CD1c-positive myeloid dendritic cell (primary cell): ENCODE measurements at regions not wholly inside any gene's neighbourhood (a gene's known extent, or its start where the extent isn't known, plus 50 kb on each side); places are given as distances from the start of the nearest gene placed in this dataset.
"Not testable (repeated sequence)": the region's sequence is repeated elsewhere in the genome, so short reads cannot be mapped to it uniquely, and the experiment has no call there.

Experiments
- DNase-seq: peaks from one replicate; pipeline ENCODE4 v3.0.0-alpha.2; 2016; ENCODE audit errors: extremely low spot score

GRCh38 chr4:156413239-156414135 is 459.8 kb upstream of the CTSO start:
- DNase-seq = no peak

- no peak for DNase-seq
These were observed 457.9 kb upstream of the CTSO start for GRCh38 chr4:156411531-156411930.

GRCh38 chr4:156408749-156409148 is 455.1 kb upstream of the CTSO start:
- DNase-seq = no peak

- no peak for DNase-seq
These were observed 447.7 kb upstream of the CTSO start for GRCh38 chr4:156401371-156401770.

GRCh38 chr4:156396534-156396933 is 442.9 kb upstream of the CTSO start:
- no peak for DNase-seq

GRCh38 chr4:156391325-156391653 is 437.6 kb upstream of the CTSO start:
- no peak for DNase-seq

GRCh38 chr4:156390599-156391324 is 437.1 kb upstream of the CTSO start:
- DNase-seq = no peak

- no peak for DNase-seq
These were observed 435.2 kb upstream of the CTSO start for GRCh38 chr4:156388826-156389225.

- DNase-seq = peak; percentile 45
These were observed 424.5 kb upstream of the CTSO start for GRCh38 chr4:156378033-156378665.

GRCh38 chr4:156377036-156377710 is 423.5 kb upstream of the CTSO start:
- DNase-seq = no peak

GRCh38 chr4:156374894-156375293 is 421.2 kb upstream of the CTSO start:
- no peak for DNase-seq

- no peak for DNase-seq
These were observed 420.4 kb upstream of the CTSO start for GRCh38 chr4:156374069-156374468.

GRCh38 chr4:156367502-156367901 is 413.8 kb upstream of the CTSO start:
- DNase-seq = not testable (repeated sequence)

- no peak for DNase-seq
These were observed 408.9 kb upstream of the CTSO start for GRCh38 chr4:156362581-156362980.

- no peak for DNase-seq
These were observed 393.9 kb upstream of the CTSO start for GRCh38 chr4:156347412-156348075.

- no peak for DNase-seq
These were observed 393.3 kb upstream of the CTSO start for GRCh38 chr4:156346959-156347385.

- no peak for DNase-seq
These were observed 390.7 kb upstream of the CTSO start for GRCh38 chr4:156344397-156344796.

GRCh38 chr4:156336511-156336910 is 382.8 kb upstream of the CTSO start:
- no peak for DNase-seq

GRCh38 chr4:156335721-156336120 is 382.1 kb upstream of the CTSO start:
- DNase-seq = no peak

- DNase-seq = peak; percentile 23
These were observed 376.9 kb upstream of the CTSO start for GRCh38 chr4:156330436-156331031.

GRCh38 chr4:156329779-156330178 is 376.1 kb upstream of the CTSO start:
- DNase-seq = peak; percentile 81
